ENCODE measurements at regions not wholly inside any gene's neighbourhood (a gene's known extent, or its start where the extent isn't known, plus 50 kb on each side); places are given as distances from the start of the nearest gene placed in this dataset.
"Not testable (repeated sequence)": the region's sequence is repeated elsewhere in the genome, so short reads cannot be mapped to it uniquely, and the experiment has no call there.

- DNase-seq = no peak
Measured at GRCh38 chr20:48231253-48231930, 446.1 kb upstream of the SULF2 start.

GRCh38 chr20:48230216-48230615 is 444.9 kb upstream of the SULF2 start:
- DNase-seq = no peak

GRCh38 chr20:48227381-48227780 is 442.1 kb upstream of the SULF2 start:
- DNase-seq = no peak

- DNase-seq = no peak
Measured at GRCh38 chr20:48226642-48227041, 441.4 kb upstream of the SULF2 start.

GRCh38 chr20:48224533-48225050 is 439.3 kb upstream of the SULF2 start:
- DNase-seq = no peak

GRCh38 chr20:48223715-48224114 is 438.4 kb upstream of the SULF2 start:
- no peak for DNase-seq

GRCh38 chr20:48222595-48223180 is 437.4 kb upstream of the SULF2 start:
- DNase-seq = no peak

GRCh38 chr20:48220033-48220633 is 434.9 kb upstream of the SULF2 start:
- DNase-seq = no peak

GRCh38 chr20:48219306-48219705 is 434.0 kb upstream of the SULF2 start:
- DNase-seq = no peak

GRCh38 chr20:48217190-48217589 is 431.9 kb upstream of the SULF2 start:
- no peak for DNase-seq

GRCh38 chr20:48215536-48215935 is 430.3 kb upstream of the SULF2 start:
- no peak for DNase-seq

GRCh38 chr20:48214601-48215000 is 429.3 kb upstream of the SULF2 start:
- DNase-seq = no peak

GRCh38 chr20:48213635-48214034 is 428.4 kb upstream of the SULF2 start:
- DNase-seq = not testable (repeated sequence)

- DNase-seq = no peak
Measured at GRCh38 chr20:48212806-48213509, 427.7 kb upstream of the SULF2 start.

- no peak for DNase-seq
Measured at GRCh38 chr20:48211847-48212246, 426.6 kb upstream of the SULF2 start.

GRCh38 chr20:48211238-48211637 is 426.0 kb upstream of the SULF2 start:
- DNase-seq = no peak

- no peak for DNase-seq
Measured at GRCh38 chr20:48210111-48211027, 425.1 kb upstream of the SULF2 start.

- no peak for DNase-seq
Measured at GRCh38 chr20:48209102-48209501, 423.8 kb upstream of the SULF2 start.

GRCh38 chr20:48208176-48208575 is 422.9 kb upstream of the SULF2 start:
- DNase-seq = no peak

- no peak for DNase-seq
Measured at GRCh38 chr20:48207505-48207904, 422.2 kb upstream of the SULF2 start.

- DNase-seq = no peak
Measured at GRCh38 chr20:48205786-48206185, 420.5 kb upstream of the SULF2 start.
